PC-9 (cell line): ENCODE measurements at regions not wholly inside any gene's neighbourhood (a gene's known extent, or its start where the extent isn't known, plus 50 kb on each side); places are given as distances from the start of the nearest gene placed in this dataset.

Experiments
- BruUV-seq: library from RNA; stranded (reverse); fragments of 400-500 nt; replicated peaks from 2 replicates; lab custom pipeline; 2021; lab: Mats Ljungman, UMichigan
- CTCF ChIA-PET: fragments of 300-600 bp; sonication (Branson Sonifier 250); formaldehyde crosslinking; loops from one replicate; lab custom pipeline; 2022; ENCODE audit warnings: antibody characterized with exemption; lab: Charles Lee
- POLR2A ChIA-PET: fragments of 300-600 bp; sonication (Branson Sonifier 250); formaldehyde crosslinking; loops from one replicate; lab custom pipeline; 2022; ENCODE audit warnings: antibody characterized with exemption; ENCODE audit not compliant: unreplicated experiment; lab: Charles Lee
- DNase-seq, 2 experiments: peaks; one replicate each; pipeline versions ENCODE4 v3.0.0 to v3.0.0-alpha.2; 2015 to 2022; ENCODE audit warnings: mixed read lengths in 1 of 2
- H2AFZ ChIP-seq: fragments of 200-600 bp; sonication (generic); 2 replicates; pipeline ENCODE4 v1.8.1; 2017; ENCODE audit warnings: antibody characterized with exemption
- H3F3A ChIP-seq: fragments of 200-600 bp; sonication (generic); 2 replicates; pipeline ENCODE4 v1.8.1; 2017; ENCODE audit warnings: antibody characterized with exemption, mild to moderate bottlenecking, low read depth; ENCODE audit not compliant: insufficient read depth
- H3K27ac ChIP-seq: fragments of 200-600 bp; sonication (generic); 2 replicates; pipeline ENCODE4 v1.6.1; 2016; ENCODE audit warnings: mixed run types
- H3K27me3 ChIP-seq: fragments of 200-600 bp; sonication (generic); 2 replicates; pipeline ENCODE4 v1.6.1; 2016; ENCODE audit warnings: low read depth, mixed run types; ENCODE audit not compliant: insufficient read depth
- H3K36me3 ChIP-seq: fragments of 200-600 bp; sonication (generic); 2 replicates; pipeline ENCODE4 v1.6.1; 2016; ENCODE audit warnings: low read depth, mixed run types
- H3K4me1 ChIP-seq: fragments of 200-600 bp; sonication (generic); replicated peaks from 2 replicates; pipeline ENCODE4 v1.6.1; 2016; ENCODE audit warnings: mixed run types; ENCODE audit not compliant: insufficient read depth
- H3K4me2 ChIP-seq: fragments of 200-600 bp; sonication (generic); 2 replicates; pipeline ENCODE4 v1.6.1; 2017; ENCODE audit warnings: mixed run types
- H3K4me3 ChIP-seq: fragments of 200-600 bp; sonication (generic); 2 replicates; pipeline ENCODE4 v1.6.1; 2016; ENCODE audit warnings: mixed run types
- H3K79me2 ChIP-seq: fragments of 200-600 bp; sonication (generic); 2 replicates; pipeline ENCODE4 v1.6.1; 2017; ENCODE audit warnings: low read depth, mixed run types
- H3K9me2 ChIP-seq: fragments of 200-600 bp; sonication (generic); 2 replicates; pipeline ENCODE4 v1.8.1; 2017; ENCODE audit warnings: mild to moderate bottlenecking; ENCODE audit not compliant: insufficient read depth
- H3K9me3 ChIP-seq: fragments of 200-600 bp; sonication (generic); 2 replicates; pipeline ENCODE4 v1.8.1; 2016; ENCODE audit warnings: low read depth; ENCODE audit not compliant: insufficient read depth
- H4K20me1 ChIP-seq: fragments of 200-600 bp; sonication (generic); 2 replicates; pipeline ENCODE4 v1.8.1; 2017; ENCODE audit not compliant: insufficient read depth
- CTCF ChIP-seq: fragments of 200-600 bp; sonication (generic); conservative IDR thresholded peaks from 2 replicates; pipeline ENCODE4 v1.6.1; 2017; ENCODE audit warnings: mixed run types, antibody characterized with exemption, mild to moderate bottlenecking, moderate library complexity
- EZH2 ChIP-seq: fragments of 200-600 bp; sonication (generic); IDR thresholded peaks from 2 replicates; pipeline ENCODE4 v1.8.0; 2017; ENCODE audit warnings: antibody characterized with exemption, low read depth
- intact Hi-C: fragments of 100-400 bp; cut with micrococcal nuclease; formaldehyde crosslinking; loops from one replicate; pipeline ENCODE4 v1.10.0; 2022; ENCODE audit not compliant: unreplicated experiment

- H3K4me2 ChIP-seq = no peak overlapping the region
Measured at GRCh38 chr6:1188199-1188598, 123.7 kb upstream of the FOXQ1 start.

GRCh38 chr6:1187293-1188131 is 124.4 kb upstream of the FOXQ1 start:
- Histone ChIP-seq H4K20me1 (no peaks in the 10 kb centered on the region), H3K27me3 (no peaks in the 10 kb centered on the region), H3K4me3 (no peak overlapping the region), H3K9me3 (peaks cover 3% of the 10 kb centered on the region; the same call in 1 of the 2 replicates), H3K9me2 (no peaks in the 10 kb centered on the region), H2AFZ (no peak overlapping the region), H3K4me2 (no peak overlapping the region), H3K27ac (no peak overlapping the region), H3F3A (no peaks in the 10 kb centered on the region), H3K36me3 (no peaks in the 10 kb centered on the region), H3K4me1 (peaks cover 10% of the 10 kb centered on the region), H3K79me2 (no peaks in the 10 kb centered on the region)
- no TSS peak for BruUV-seq
- TF ChIP-seq EZH2 (no peak), CTCF (no peak)
- POLR2A ChIA-PET = no interaction called here
- DNase-seq = no peak
- CTCF ChIA-PET = no interaction called here
- intact Hi-C loops = no loop called here

More at GRCh38 chr6:1188199-1188598, 123.7 kb upstream of the FOXQ1 start:
- peaks cover 10% of the 10 kb centered on the region for H3K4me1 ChIP-seq
- H3F3A ChIP-seq = no peaks in the 10 kb centered on the region
- BruUV-seq = no TSS peak
- no peak overlapping the region for H2AFZ ChIP-seq
- H3K79me2 ChIP-seq = no peaks in the 10 kb centered on the region
- ChIA-PET POLR2A (no interaction called here), CTCF (no interaction called here)
- TF ChIP-seq EZH2 (no peak), CTCF (no peak)
- no peaks in the 10 kb centered on the region for H3K9me2 ChIP-seq
- no peak for DNase-seq
- H4K20me1 ChIP-seq = no peaks in the 10 kb centered on the region
- intact Hi-C loops = no loop called here
- peaks cover 3% of the 10 kb centered on the region; the same call in 1 of the 2 replicates for H3K9me3 ChIP-seq
- no peaks in the 10 kb centered on the region for H3K27me3 ChIP-seq
- H3K36me3 ChIP-seq = no peaks in the 10 kb centered on the region
- H3K27ac ChIP-seq = no peak overlapping the region
- H3K4me3 ChIP-seq = no peak overlapping the region

GRCh38 chr6:1184318-1184717 is 127.6 kb upstream of the FOXQ1 start:
- no peaks in the 10 kb centered on the region for H3K9me2 ChIP-seq
- no peaks in the 10 kb centered on the region for H3F3A ChIP-seq
- TF ChIP-seq EZH2 (no peak), CTCF (no peak)
- 0 out of 2 replicates have a peak, but pooled peaks cover 4% of the 10 kb centered on the region for H3K4me1 ChIP-seq
- no peaks in the 10 kb centered on the region for H3K27me3 ChIP-seq
- H4K20me1 ChIP-seq = no peaks in the 10 kb centered on the region
- peaks cover 2% of the 10 kb centered on the region; the same call in 1 of the 2 replicates for H3K9me3 ChIP-seq
- DNase-seq = no peak
- H3K79me2 ChIP-seq = no peaks in the 10 kb centered on the region
- H3K36me3 ChIP-seq = no peaks in the 10 kb centered on the region
- intact Hi-C loops = no loop called here
- H3K4me3 ChIP-seq = no peak overlapping the region
- POLR2A ChIA-PET = interaction anchor here (0.5 kb wide), 1 partner anchor 281 kb away, joined by 4 read pairs; no protein-coding TSS in a partner anchor
- H3K4me2 ChIP-seq = no peak overlapping the region
- BruUV-seq = no TSS peak
- H2AFZ ChIP-seq = no peak overlapping the region
- H3K27ac ChIP-seq = no peak overlapping the region
- CTCF ChIA-PET = no interaction called here
